ENCODE measurements at regions not wholly inside any gene's neighbourhood (a gene's known extent, or its start where the extent isn't known, plus 50 kb on each side); places are given as distances from the start of the nearest gene placed in this dataset.

- TF ChIP-seq CTCF (IDR thresholded peaks at IDR 0.05; ENCODE audit: extremely low read depth in 1 of 2, insufficient read depth in 1 of 2, low read depth in 1 of 2, low read length in 2 of 2) (no peak), EZH2 (IDR thresholded peaks at IDR 0.05; ENCODE audit: borderline replicate concordance, low read depth, low read length, severe bottlenecking) (no peak), POLR2A (IDR thresholded peaks at IDR 0.05; ENCODE audit: low read depth, low read length) (no peak), MYC (IDR thresholded peaks at IDR 0.05; ENCODE audit: low read depth, low read length) (no peak)
These were observed 127.5 kb downstream of the SS18 start for GRCh38 chr18:25962919-25963318.
